NT2/D1 (cell line): ENCODE measurements at regions not wholly inside any gene's neighbourhood (a gene's known extent, or its start where the extent isn't known, plus 50 kb on each side); places are given as distances from the start of the nearest gene placed in this dataset.

Source experiments
- YY1 ChIP-seq: IDR thresholded peaks from 2 replicates; pipeline ENCODE4 v1.6.1; 2011; ENCODE audit not compliant: insufficient read length, insufficient read depth
- ZNF274 ChIP-seq: IDR thresholded peaks from 2 replicates; pipeline ENCODE4 v1.6.1; 2011; ENCODE audit warnings: mild to moderate bottlenecking, low read depth, low read length

DNA sequence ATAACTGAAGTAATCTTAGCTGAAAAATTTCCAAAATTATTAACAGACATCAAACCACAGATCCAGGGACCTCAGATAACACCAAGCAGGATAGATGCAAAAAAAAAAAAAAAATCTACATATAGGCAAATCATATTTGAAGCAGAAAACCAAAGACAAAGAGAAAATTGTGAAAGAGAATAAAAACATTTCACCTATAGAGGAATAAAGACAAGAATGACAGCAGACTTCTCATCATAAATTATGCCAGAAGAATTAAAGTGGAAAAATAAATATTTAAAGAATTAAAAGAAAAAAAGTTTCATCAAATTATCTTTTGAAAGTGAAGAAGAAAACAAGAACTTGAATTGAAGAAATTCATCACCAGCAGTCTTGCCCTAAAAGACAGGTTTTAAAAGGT is 467.5 kb downstream of the GPAM start:
- no peak for TF ChIP-seq YY1
- TF ChIP-seq ZNF274 = no peak
